Fibroblast of gingiva (primary cell): ENCODE measurements at regions not wholly inside any gene's neighbourhood (a gene's known extent, or its start where the extent isn't known, plus 50 kb on each side); places are given as distances from the start of the nearest gene placed in this dataset.

ENCODE experiments used
- DNase-seq: peaks from one replicate; pipeline ENCODE4 v3.0.0-alpha.2; 2011; ENCODE audit warnings: low read depth

GRCh38 chr5:58255386-58255785, 204.5 kb downstream of the PLK2 start:
- no peak for DNase-seq

GRCh38 chr5:58248221-58248620, 211.7 kb downstream of the PLK2 start:
- no peak for DNase-seq

- DNase-seq, result no peak
Measured at GRCh38 chr5:58246461-58246944, 213.4 kb downstream of the PLK2 start.

- DNase-seq, result no peak
Measured at GRCh38 chr5:58245476-58245840, 214.4 kb downstream of the PLK2 start.

- DNase-seq, result no peak
Measured at GRCh38 chr5:58244819-58245475, 214.9 kb downstream of the PLK2 start.

GRCh38 chr5:58241389-58241788, 218.5 kb downstream of the PLK2 start:
- no peak for DNase-seq

GRCh38 chr5:58240322-58240721, 219.6 kb downstream of the PLK2 start:
- peak; percentile 65 for DNase-seq

- DNase-seq, result no peak
Measured at GRCh38 chr5:58239731-58240130, 220.2 kb downstream of the PLK2 start.

GRCh38 chr5:58239045-58239444, 220.8 kb downstream of the PLK2 start:
- DNase-seq, result no peak

- no peak for DNase-seq
Measured at GRCh38 chr5:58236498-58236897, 223.4 kb downstream of the PLK2 start.

- peak; percentile 97 for DNase-seq
Measured at GRCh38 chr5:58235299-58235698, 224.6 kb downstream of the PLK2 start.

- no peak for DNase-seq
Measured at GRCh38 chr5:58232130-58232529, 227.8 kb downstream of the PLK2 start.

GRCh38 chr5:58231041-58231440, 228.8 kb downstream of the PLK2 start:
- no peak for DNase-seq

- DNase-seq, result no peak
Measured at GRCh38 chr5:58228896-58229295, 231.0 kb downstream of the PLK2 start.

GRCh38 chr5:58227858-58228257, 232.0 kb downstream of the PLK2 start:
- DNase-seq, result no peak

GRCh38 chr5:58224661-58225060, 235.2 kb downstream of the PLK2 start:
- no peak for DNase-seq

GRCh38 chr5:58224221-58224620, 235.7 kb downstream of the PLK2 start:
- no peak for DNase-seq

- DNase-seq, result no peak
Measured at GRCh38 chr5:58215364-58215763, 244.5 kb downstream of the PLK2 start.

- DNase-seq, result no peak
Measured at GRCh38 chr5:58211441-58211840, 248.4 kb downstream of the PLK2 start.

GRCh38 chr5:58208674-58209073, 251.2 kb downstream of the PLK2 start:
- DNase-seq, result no peak

- no peak for DNase-seq
Measured at GRCh38 chr5:58207076-58207475, 252.8 kb downstream of the PLK2 start.

GRCh38 chr5:58204966-58205365, 254.9 kb downstream of the PLK2 start:
- DNase-seq, result no peak

GRCh38 chr5:58202941-58203444, 256.9 kb downstream of the PLK2 start:
- DNase-seq, result no peak

GRCh38 chr5:58201922-58202648, 257.8 kb downstream of the PLK2 start:
- no peak for DNase-seq
